Activated naive CD4-positive, alpha-beta T cell treated with anti-CD3 and anti-CD28 coated beads, Interleukin-2, amount 50 U/mL, for 72 hours (primary cell): ENCODE measurements at regions not wholly inside any gene's neighbourhood (a gene's known extent, or its start where the extent isn't known, plus 50 kb on each side); places are given as distances from the start of the nearest gene placed in this dataset.

Experiments used
- ATAC-seq, 2 donors: fragments of 150-1000 bp; cut with Tn5 transposase; 2 replicates each; pipeline ENCODE4 v1.10.0; 2021; ENCODE audit warnings: mild to moderate bottlenecking in 2 of 2, moderate library complexity in 2 of 2
- DNase-seq, 2 donors: peaks; one replicate each; pipeline ENCODE4 v3.0.0; 2021 to 2022; ENCODE audit warnings: low spot score in 2 of 2
- H3K27ac Mint-ChIP-seq, 2 donors: one replicate each; pipeline ENCODE4 v1.8.0; 2022; ENCODE audit warnings: mild to moderate bottlenecking in 2 of 2, mixed read lengths in 2 of 2
- H3K36me3 Mint-ChIP-seq, 2 donors: one replicate each; pipeline ENCODE4 v1.8.0; 2022; ENCODE audit warnings: mixed read lengths in 2 of 2
- H3K9me3 Mint-ChIP-seq, 2 donors: one replicate each; pipeline ENCODE4 v1.8.0; 2022; ENCODE audit warnings: mixed read lengths in 2 of 2

DNA sequence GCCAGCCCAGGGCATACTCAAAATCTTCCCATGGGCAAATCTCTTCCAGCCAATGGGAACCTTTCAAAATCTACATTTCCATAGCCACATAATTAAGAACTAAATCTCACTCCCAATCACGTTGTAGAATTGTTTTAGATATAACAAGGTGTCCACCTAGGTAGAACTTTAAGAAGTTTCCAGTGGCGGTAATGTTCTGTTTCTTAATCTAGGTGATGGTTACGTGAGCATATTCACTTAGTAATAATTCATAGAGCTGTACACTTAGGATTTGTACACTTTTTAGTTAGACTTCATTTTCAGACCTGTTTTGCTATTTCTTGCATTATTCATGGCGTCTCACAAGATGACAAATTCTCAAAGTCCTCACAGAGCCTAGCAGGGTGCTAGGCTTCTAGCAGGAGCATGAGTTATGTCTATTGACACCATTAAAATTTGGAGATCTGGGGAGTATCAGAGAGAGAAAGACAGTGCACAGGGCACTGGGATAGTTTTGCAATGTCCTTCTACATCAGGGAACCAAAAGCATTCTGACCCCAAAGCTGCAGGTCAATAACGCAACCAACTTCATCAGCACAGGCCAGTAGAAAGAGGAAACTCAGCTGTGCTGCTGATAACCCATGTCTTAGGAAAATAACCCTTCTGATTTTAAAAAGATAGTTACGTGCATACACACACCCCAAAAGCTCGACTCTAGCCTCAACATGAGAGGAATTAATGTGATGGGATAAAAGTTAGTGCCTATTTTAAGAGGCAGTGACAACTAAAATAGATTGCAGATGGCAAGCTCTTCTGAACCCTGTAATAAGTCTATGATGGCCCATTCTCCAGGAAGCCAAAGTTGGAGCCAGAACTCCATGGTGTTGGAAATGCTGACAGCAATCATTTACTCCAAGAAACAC, 518.1 kb upstream of the JARID2 start:
- peaks cover 28 to 80% of the 10 kb centered on the region in 2 donors for H3K36me3 Mint-ChIP-seq
- ATAC-seq (no peak), DNase-seq (no peak)
- H3K9me3 Mint-ChIP-seq, result peaks cover 19 to 21% of the 10 kb centered on the region in 2 donors
- peak overlapping the region in 1 of 2 donors; percentile 98 for H3K27ac Mint-ChIP-seq

DNA sequence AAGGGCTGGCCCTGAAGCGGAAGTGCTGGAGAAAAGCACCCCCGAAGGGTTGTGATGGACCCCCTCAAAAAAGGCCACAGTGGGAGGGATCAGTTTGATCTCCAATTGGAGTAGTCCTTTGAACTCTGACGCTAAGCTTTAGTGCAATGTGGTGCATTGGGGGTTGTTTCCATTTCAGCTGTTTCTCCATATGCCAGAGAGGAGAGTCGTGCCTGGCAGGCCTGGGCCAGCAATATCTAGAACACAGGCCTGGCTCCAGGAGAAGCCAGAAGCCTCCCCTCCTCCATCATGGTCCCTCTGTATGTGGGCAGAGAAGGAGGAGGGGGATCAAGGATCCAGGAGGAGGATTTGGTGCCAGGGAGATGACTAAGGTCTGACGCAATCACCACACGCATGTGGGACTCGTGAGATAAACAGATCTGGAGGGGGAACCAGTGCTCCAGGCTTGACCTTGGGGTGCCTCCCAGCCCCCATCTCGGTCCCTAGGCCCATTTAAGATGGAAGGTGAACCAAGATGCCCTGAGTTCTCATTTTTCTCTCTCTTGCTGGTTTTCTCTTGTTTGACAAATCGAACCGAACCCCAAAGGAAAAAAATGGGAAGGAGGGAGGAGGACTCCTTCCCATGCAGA, 517.4 kb upstream of the JARID2 start:
- DNase-seq, result no peak
- no peak for ATAC-seq
- Mint-ChIP-seq H3K9me3 (peaks cover 15 to 18% of the 10 kb centered on the region in 2 donors), H3K27ac (peak overlapping the region in 1 of 2 donors; percentile 98), H3K36me3 (peaks cover 30 to 74% of the 10 kb centered on the region in 2 donors)

- H3K27ac Mint-ChIP-seq, result peak overlapping the region; percentile 75 to 98
- no peak for DNase-seq
- no peak for ATAC-seq
- H3K36me3 Mint-ChIP-seq, result peaks cover 34 to 66% of the 10 kb centered on the region in 2 donors
- peaks cover 9 to 16% of the 10 kb centered on the region in 2 donors for H3K9me3 Mint-ChIP-seq
Measured at GRCh38 chr6:14729129-14729871, 516.6 kb upstream of the JARID2 start.

- no peak for DNase-seq
- Mint-ChIP-seq H3K9me3 (peaks cover 9 to 16% of the 10 kb centered on the region in 2 donors), H3K27ac (peak overlapping the region; percentile 98 to 99), H3K36me3 (peaks cover 37 to 59% of the 10 kb centered on the region in 2 donors)
- ATAC-seq, result no peak
Measured at GRCh38 chr6:14730654-14731053, 515.2 kb upstream of the JARID2 start.

DNA sequence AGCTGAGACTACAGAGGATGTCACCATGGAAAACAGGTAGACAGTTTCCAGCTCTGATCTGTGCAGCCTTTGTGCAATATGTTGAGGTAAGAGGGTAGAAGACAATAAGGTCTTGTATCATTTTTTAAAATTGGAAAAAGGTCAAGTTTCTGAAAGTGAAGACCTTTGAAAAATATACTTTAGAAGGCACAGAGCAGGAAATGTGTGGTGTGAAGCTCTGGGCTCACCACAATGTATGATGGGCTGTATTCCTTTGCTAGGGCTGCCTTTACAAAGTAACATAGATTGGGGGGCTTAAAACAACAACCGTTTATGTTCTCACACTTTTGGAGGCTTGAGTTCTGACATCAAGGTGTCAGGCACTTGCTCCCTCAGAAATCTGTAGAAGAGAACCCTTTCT, 514.3 kb upstream of the JARID2 start:
- no peak for DNase-seq
- no peak for ATAC-seq
- H3K9me3 Mint-ChIP-seq, result peaks cover 12 to 17% of the 10 kb centered on the region in 2 donors
- peaks cover 37 to 54% of the 10 kb centered on the region in 2 donors for H3K36me3 Mint-ChIP-seq
- H3K27ac Mint-ChIP-seq, result peak overlapping the region; percentile 98 to 99

GRCh38 chr6:14732226-14732843, 513.5 kb upstream of the JARID2 start:
- ATAC-seq (no peak), DNase-seq (no peak)
- peaks cover 37 to 54% of the 10 kb centered on the region in 2 donors for H3K36me3 Mint-ChIP-seq
- peaks cover 12 to 14% of the 10 kb centered on the region in 2 donors for H3K9me3 Mint-ChIP-seq
- peak overlapping the region; percentile 98 to 99 for H3K27ac Mint-ChIP-seq

DNA sequence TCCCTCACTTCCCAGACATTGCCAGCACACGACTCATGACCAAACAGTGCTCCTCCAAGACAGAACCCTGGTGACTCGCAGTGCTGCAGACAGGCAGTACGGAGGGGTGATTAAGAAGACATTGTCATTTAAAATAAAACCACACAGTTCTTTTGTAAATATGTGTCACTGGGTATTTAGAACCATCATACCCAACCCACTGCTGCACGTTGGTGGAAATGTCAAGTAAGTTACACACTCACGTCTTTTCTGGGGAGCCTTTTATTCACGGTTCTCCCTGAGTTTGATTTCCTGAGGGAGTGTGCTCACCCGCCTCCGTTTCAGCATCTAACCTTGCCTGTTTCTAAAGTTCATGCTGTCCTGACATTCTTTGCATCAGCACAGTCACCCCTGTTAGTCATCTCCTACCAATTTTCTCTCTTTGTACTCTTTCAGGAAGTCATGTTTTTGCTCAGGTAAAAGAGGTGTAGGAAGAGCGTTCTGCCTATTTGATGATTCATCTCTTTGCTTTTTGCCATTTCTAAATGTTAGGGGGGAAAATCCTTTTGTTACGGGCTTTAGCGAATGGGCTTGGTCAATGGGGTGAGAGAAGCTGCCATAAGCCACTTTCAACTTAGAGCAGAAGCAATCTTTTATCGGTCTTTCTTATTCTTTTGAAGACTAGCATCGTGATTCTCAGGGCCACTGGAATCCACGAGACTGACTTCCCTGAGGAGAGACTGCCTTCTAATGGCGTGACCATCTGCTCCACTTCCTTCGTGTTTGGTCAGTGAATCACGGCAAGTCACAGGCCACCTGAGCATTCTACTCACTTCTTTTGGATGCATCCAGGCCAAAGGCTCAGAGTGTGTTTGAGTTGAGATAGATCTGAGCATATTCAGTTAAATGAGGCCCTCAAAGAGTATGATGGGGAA, 512.8 kb upstream of the JARID2 start:
- Mint-ChIP-seq H3K36me3 (peaks cover 31 to 47% of the 10 kb centered on the region in 2 donors), H3K9me3 (peaks cover 9 to 12% of the 10 kb centered on the region in 2 donors), H3K27ac (peak overlapping the region; percentile 98 to 99)
- DNase-seq (peak; percentile 55 to 80), ATAC-seq (peak; percentile 71 to 80)

GRCh38 chr6:14734052-14734415, 511.8 kb upstream of the JARID2 start:
- Mint-ChIP-seq H3K36me3 (peaks cover 28 to 47% of the 10 kb centered on the region in 2 donors), H3K9me3 (peaks cover 5 to 11% of the 10 kb centered on the region in 2 donors), H3K27ac (peak overlapping the region; percentile 98 to 99)
- ATAC-seq (no peak), DNase-seq (no peak)

DNA sequence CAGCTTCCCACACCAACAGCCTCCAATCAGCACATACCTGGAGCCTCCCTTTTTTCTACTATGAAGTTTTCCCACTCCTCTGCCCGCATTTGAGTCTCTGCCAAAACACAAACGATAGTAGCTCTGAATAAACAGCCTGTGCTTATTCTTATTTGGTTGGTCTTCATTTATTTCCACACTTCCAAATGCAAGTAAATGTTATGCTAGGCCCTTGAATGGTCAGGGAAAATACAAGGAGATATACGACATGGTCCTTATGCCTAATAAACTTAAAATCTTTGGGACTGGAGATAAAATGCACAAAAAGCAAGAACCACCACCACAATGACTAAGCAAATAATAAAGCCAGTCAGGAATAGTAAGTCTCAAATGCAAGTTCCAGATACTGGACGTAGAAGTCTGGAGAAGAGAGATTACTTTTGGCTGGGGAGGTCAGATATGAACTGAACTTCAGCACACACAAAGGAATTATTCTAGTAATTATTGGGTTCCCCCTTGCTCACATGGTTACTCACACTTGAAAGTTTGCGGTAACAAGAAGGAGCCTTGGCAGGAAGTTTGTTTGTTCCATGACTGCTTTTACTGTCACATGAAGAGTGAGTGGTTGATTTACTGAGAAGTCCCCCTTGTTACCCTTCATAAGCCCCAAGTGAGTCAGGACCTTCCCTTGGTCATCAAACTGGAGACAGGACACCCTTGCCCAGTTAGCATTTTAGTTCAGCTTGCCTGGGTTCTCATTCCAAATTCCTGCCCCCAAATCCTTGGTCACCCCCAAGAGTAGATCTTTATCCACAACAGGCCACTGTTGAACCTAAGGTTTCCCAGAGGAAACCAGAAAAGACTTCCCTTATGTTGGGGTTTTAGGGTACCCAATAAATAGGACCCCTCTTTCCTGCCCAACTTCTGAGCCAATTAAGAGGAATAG, 511.2 kb upstream of the JARID2 start:
- peak; percentile 53 to 59 for ATAC-seq

DNA sequence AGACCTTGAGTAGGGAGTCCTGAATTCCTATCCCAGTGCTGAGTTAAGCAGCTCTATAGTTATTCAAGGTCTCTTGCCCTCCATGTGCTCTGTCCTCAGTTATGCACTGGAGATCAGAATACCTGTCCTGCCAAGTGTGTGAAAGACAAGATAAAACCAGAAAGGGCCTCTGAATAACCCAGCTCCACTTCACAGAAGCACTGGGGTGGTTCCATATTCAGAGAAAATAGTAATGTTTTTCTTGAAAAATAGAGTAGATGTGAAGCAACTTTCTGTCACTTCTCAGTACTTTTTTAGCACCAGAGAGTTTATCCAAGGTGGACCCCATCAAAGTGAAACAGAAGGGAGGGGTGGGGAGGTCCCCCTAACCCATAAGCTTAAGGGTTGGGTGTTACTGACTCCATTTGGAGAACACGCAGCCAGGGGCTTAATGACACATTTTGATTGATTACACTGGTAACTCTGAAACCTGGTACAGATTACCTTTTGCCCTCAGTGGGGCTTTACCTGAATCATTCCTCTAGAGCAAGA, 509.8 kb upstream of the JARID2 start:
- Mint-ChIP-seq H3K9me3 (peaks cover 22% of the 10 kb centered on the region in 2 donors), H3K27ac (peak overlapping the region; percentile 98 to 99), H3K36me3 (peaks cover 33 to 47% of the 10 kb centered on the region in 2 donors)
- ATAC-seq (peak; percentile 38), DNase-seq (no peak)

More for the DNA sequence above, 511.2 kb upstream of the JARID2 start:
- H3K9me3 Mint-ChIP-seq, result peaks cover 12 to 16% of the 10 kb centered on the region in 2 donors
- peak overlapping the region; percentile 98 to 99 for H3K27ac Mint-ChIP-seq
- peak in 1 of 2 donors; percentile 56 for DNase-seq
- peaks cover 31 to 47% of the 10 kb centered on the region in 2 donors for H3K36me3 Mint-ChIP-seq

DNA sequence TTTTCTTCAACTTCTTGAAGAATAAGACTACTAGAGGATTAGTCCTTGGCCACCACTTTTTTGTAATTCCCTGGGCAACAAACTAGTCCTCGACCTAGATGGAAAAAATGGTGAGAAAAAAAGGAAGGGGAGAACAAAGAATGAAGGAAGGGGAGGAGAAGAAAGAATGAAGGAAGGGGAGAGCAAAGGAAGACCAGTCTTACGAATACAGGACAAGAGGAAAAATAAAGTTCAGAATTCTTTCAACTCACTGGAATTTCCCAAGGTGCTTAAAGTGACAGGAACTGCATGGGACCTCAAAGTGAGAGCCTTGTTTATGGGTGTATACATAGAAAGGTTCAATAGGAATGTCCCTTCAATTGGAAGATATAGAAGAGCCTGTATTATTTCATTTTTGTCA, 509.3 kb upstream of the JARID2 start:
- peaks cover 21 to 25% of the 10 kb centered on the region in 2 donors for H3K9me3 Mint-ChIP-seq
- no peak for ATAC-seq
- peaks cover 32 to 47% of the 10 kb centered on the region in 2 donors for H3K36me3 Mint-ChIP-seq
- DNase-seq, result no peak
- peak overlapping the region; percentile 98 to 99 for H3K27ac Mint-ChIP-seq

- DNase-seq, result no peak
- peaks cover 29 to 31% of the 10 kb centered on the region in 2 donors for H3K9me3 Mint-ChIP-seq
- H3K36me3 Mint-ChIP-seq, result peaks cover 46 to 59% of the 10 kb centered on the region in 2 donors
- H3K27ac Mint-ChIP-seq, result peak overlapping the region; percentile 94 to 100
- no peak for ATAC-seq
Measured at GRCh38 chr6:14738497-14738896, 507.4 kb upstream of the JARID2 start.

- H3K36me3 Mint-ChIP-seq, result peaks cover 44 to 60% of the 10 kb centered on the region in 2 donors
- no peak for DNase-seq
- no peak for ATAC-seq
- peaks cover 30 to 32% of the 10 kb centered on the region in 2 donors for H3K9me3 Mint-ChIP-seq
- peak overlapping the region; percentile 94 to 100 for H3K27ac Mint-ChIP-seq
Measured at GRCh38 chr6:14738933-14739332, 506.9 kb upstream of the JARID2 start.

DNA sequence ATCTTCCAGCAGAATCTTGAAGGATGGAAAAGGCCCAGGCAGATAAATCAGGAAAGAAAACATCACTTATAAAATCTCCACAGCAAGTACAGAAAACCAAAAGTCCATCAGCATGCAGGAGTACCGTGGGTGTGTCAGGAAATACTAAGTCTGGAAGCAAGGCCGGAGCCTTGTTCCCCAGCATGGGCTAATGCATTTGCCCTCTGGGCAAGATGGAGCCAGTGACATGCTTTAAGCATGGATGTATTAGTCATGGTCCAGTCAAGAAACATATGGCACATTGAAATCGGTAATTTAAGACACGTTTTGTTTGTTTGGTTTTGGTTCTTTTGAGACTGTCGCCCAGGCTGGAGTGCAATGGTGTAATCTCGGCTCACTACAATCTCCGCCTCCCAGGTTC, 506.0 kb upstream of the JARID2 start:
- ATAC-seq, result no peak
- peaks cover 44 to 65% of the 10 kb centered on the region in 2 donors for H3K36me3 Mint-ChIP-seq
- H3K27ac Mint-ChIP-seq, result peak overlapping the region in 1 of 2 donors; percentile 100
- H3K9me3 Mint-ChIP-seq, result peaks cover 33 to 35% of the 10 kb centered on the region in 2 donors
- DNase-seq, result no peak
